Left ventricle myocardium inferior (tissue), 1 donor: ENCODE measurements at regions not wholly inside any gene's neighbourhood (a gene's known extent, or its start where the extent isn't known, plus 50 kb on each side); places are given as distances from the start of the nearest gene placed in this dataset.

ENCODE experiments used
- DNase-seq: peaks from one replicate; pipeline ENCODE4 v3.0.0-alpha.2; 2020
- H3K27ac ChIP-seq: fragments of 200-600 bp; replicated peaks from 2 replicates; pipeline ENCODE4 v1.8.0; 2021
- H3K27me3 ChIP-seq: fragments of 200-600 bp; 2 replicates; pipeline ENCODE4 v1.8.0; 2021; ENCODE audit warnings: low read depth
- H3K36me3 ChIP-seq: fragments of 200-600 bp; 2 replicates; pipeline ENCODE4 v1.8.0; 2021
- H3K4me1 ChIP-seq: fragments of 200-600 bp; 2 replicates; pipeline ENCODE4 v1.8.0; 2021
- H3K4me3 ChIP-seq: fragments of 200-600 bp; 2 replicates; pipeline ENCODE4 v1.8.0; 2021; ENCODE audit warnings: mild to moderate bottlenecking, moderate library complexity
- H3K9me3 ChIP-seq: fragments of 200-600 bp; replicated peaks from 2 replicates; pipeline ENCODE4 v1.8.0; 2021
- intact Hi-C: fragments of 100-400 bp; cut with micrococcal nuclease; formaldehyde crosslinking; loops from one replicate; pipeline ENCODE4 v1.11.0; 2022
- TF ChIP-seq, protein P1 (sequence below): fragments of 200-600 bp; IDR thresholded peaks from 2 replicates; pipeline ENCODE4 v1.8.0; 2021; ENCODE audit warnings: antibody characterized with exemption, mild to moderate bottlenecking, borderline replicate concordance
- donor health status: DM: no; HTN: yes; CAD: no; lungs with severe emphysema.

DNA sequence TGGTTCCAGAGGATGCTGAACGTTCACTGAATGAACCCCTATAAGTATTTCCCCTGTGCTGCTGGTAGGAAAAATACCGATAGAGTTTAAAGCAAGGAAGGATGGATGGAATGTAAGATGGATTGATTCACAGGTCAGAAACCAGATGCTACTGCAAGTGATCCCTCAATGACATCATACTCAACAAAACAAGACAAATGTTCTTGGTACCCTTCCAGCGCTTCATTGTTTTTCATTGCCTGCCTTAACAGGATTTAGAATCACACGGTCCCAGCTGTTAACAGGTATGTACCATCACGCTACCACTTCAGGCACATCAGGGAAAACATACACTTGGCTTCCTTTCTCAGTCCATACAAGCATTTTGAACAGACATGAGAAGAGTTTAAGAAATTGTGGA is 118.1 kb upstream of the TLR3 start:
- H3K4me3 ChIP-seq = no peak overlapping the region
- no peak for DNase-seq
- no peak overlapping the region for H3K27ac ChIP-seq
- TF ChIP-seq, protein P1, sequence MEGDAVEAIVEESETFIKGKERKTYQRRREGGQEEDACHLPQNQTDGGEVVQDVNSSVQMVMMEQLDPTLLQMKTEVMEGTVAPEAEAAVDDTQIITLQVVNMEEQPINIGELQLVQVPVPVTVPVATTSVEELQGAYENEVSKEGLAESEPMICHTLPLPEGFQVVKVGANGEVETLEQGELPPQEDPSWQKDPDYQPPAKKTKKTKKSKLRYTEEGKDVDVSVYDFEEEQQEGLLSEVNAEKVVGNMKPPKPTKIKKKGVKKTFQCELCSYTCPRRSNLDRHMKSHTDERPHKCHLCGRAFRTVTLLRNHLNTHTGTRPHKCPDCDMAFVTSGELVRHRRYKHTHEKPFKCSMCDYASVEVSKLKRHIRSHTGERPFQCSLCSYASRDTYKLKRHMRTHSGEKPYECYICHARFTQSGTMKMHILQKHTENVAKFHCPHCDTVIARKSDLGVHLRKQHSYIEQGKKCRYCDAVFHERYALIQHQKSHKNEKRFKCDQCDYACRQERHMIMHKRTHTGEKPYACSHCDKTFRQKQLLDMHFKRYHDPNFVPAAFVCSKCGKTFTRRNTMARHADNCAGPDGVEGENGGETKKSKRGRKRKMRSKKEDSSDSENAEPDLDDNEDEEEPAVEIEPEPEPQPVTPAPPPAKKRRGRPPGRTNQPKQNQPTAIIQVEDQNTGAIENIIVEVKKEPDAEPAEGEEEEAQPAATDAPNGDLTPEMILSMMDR = no peak
- H3K27me3 ChIP-seq = no peaks in the 10 kb centered on the region
- no peaks in the 10 kb centered on the region for H3K9me3 ChIP-seq
- no peaks in the 10 kb centered on the region for H3K4me1 ChIP-seq
- H3K36me3 ChIP-seq = no peaks in the 10 kb centered on the region
- intact Hi-C loops = no loop called here

DNA sequence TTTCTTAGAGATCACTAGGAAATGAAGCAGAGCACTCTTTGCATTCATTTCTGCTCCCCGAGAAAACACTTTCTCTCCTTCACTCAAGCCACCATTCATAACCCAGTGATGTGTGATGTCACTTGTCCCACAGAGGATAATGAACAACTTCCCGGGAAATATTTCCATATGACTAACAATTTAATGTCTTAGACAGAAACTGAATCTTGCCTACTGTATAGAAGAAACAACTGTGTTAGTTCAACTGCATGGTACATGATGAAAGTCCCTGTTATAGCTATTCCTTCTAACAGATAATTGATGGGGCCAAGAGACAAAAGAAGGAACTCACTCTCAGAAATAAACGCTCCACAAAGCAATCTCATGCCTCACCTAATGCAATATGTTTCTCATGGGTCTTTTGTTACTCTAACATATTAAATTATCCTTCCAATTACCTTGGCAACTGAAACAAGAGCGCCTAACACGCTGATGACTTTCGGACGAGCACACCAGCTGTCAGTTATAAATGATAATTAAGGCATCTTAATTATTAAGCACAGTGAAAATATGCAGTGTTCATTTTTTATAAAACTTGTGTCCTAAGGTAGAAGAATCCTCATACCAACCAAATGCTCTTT is 113.7 kb upstream of the TLR3 start:
- Histone ChIP-seq H3K27me3 (no peaks in the 10 kb centered on the region), H3K4me1 (no peaks in the 10 kb centered on the region), H3K9me3 (peaks cover under 1% of the 10 kb centered on the region), H3K36me3 (no peaks in the 10 kb centered on the region), H3K4me3 (no peak overlapping the region), H3K27ac (no peak overlapping the region)
- TF ChIP-seq, protein P1 = no peak
- intact Hi-C loops = no loop called here
- no peak for DNase-seq

DNA sequence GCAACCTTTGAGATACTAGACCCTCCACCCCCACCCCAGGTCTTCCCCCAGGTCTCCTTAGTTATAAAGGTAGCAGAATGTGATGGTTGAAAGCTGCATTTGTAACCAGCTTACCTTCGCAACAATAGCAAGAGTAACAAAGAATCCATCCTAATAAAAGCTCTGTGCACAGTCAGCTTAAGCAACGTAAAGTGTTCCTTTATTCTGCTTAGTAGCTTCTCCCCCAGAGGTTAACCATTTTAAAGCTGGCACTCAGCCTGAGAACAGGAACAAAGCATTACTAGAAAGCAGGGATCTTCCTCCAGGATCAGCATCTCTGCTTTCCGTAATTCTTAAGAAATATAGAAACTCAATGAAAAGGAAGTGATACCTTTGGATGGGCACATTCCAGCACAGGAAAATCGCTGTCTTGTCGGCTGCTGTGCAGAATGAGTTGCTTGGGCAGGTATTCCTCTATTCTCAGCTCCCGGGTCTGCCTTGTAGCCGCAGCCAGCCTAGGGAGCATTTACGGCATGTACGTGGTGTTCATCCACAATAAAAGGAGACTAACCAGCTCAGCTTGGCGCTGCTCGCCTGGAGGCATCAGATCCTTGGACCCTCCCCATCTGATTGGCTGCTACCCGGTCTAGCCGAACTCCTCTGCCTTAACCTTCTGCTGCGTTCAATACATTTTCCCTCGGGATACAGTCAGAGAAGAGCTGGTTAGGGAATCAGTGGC is 113.0 kb upstream of the TLR3 start:
- intact Hi-C loops = no loop called here
- Histone ChIP-seq H3K9me3 (peaks cover 7% of the 10 kb centered on the region), H3K27ac (no peak overlapping the region), H3K4me1 (no peaks in the 10 kb centered on the region), H3K27me3 (no peaks in the 10 kb centered on the region), H3K36me3 (no peaks in the 10 kb centered on the region), H3K4me3 (no peak overlapping the region)
- DNase-seq = no peak
- TF ChIP-seq, protein P1 = no peak

DNA sequence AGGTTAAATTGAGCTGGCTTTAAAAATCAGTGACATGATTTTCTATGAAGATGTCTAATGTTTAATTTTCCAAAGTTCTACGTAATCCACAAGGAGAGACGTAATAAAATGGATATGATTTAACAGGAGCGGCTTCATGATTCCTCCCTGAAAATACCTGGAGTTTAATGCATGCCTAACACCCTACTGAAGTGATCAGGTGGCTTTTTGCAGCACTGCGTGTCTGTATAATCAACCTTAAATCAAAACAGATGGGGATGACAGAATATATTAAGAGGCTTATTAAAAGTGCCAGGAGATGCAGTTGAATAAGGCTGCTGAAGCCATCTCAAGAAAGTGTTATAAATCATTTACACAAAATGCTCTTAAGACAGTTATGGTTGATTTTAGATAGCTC is 112.4 kb upstream of the TLR3 start:
- no peak for DNase-seq
- Histone ChIP-seq H3K36me3 (no peaks in the 10 kb centered on the region), H3K4me1 (no peaks in the 10 kb centered on the region), H3K27ac (no peak overlapping the region), H3K9me3 (peaks cover 7% of the 10 kb centered on the region), H3K27me3 (no peaks in the 10 kb centered on the region), H3K4me3 (no peak overlapping the region)
- intact Hi-C loops = no loop called here
- TF ChIP-seq, protein P1 = no peak

DNA sequence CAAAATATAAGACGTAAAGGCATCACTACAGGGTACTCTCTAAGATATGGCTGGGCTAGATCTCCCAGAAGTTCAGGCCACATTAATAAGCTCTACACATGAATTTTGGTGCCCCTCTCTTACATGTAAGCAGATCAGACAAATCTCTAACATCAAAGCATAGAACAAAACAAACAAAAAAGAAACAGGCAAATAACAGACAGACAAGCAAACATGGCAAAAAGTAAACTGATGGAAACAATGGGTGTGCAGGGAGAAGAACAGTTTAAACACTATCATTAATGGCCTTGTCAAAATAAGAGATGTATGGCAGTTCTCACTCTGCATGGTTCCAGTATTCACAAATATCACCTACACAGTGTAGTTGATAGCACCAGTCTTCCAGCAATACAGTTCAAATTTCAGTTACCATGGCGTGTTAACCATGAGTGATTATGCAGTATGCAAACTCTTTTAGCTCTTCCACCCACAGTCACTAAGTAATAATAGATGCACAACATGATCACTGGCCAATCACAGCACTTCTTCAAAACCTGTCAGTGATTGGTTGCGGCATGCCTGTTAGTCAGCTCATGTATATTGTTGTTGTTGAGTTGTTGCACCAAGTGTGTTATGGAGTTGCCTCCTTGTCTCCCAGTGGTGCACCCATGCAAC is 110.7 kb upstream of the TLR3 start:
- intact Hi-C loops = no loop called here

More for the DNA sequence above, 110.7 kb upstream of the TLR3 start:
- TF ChIP-seq, protein P1 = no peak
- H3K27ac ChIP-seq = no peak overlapping the region
- no peaks in the 10 kb centered on the region for H3K27me3 ChIP-seq
- H3K9me3 ChIP-seq = peaks cover 7% of the 10 kb centered on the region
- H3K4me1 ChIP-seq = no peaks in the 10 kb centered on the region
- no peaks in the 10 kb centered on the region for H3K36me3 ChIP-seq
- no peak overlapping the region for H3K4me3 ChIP-seq
- DNase-seq = no peak
